ENCODE measurements at regions not wholly inside any gene's neighbourhood (a gene's known extent, or its start where the extent isn't known, plus 50 kb on each side); places are given as distances from the start of the nearest gene placed in this dataset.

DNA sequence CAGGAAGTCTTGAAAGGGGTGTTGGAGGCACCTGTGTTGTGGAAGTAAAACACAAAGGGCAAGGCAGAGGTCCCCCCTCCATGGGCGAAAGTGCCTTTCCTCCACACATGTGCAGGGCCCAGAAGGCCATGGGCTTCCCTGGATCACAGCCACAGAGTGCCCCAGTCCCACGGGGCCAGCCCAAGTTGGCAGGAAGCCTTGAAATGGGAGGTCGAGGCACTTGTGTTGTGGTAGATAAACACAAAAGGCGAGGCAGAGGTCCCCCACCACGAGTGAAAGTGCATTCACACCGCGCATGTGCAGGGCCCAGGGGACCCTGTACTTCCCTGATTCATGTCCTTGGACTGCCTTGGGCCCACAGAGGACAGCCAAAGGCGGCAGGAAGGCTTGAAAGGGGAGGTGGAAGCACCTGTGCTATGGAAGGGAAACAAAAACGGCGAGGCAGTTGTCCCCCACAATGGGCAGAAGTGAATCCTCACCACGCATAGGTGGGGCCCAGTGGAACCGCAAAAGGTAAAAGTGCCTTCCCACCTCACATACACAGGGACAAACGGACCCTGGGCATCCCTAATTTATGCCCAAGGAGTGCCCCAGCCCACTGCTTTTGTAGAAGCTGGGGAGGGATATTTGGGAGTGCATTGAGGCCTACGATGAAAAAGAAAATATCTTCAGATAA, 585.4 kb downstream of the ALG10 start:
- TF ChIP-seq POLR2A (IDR thresholded peaks at IDR 0.05; ENCODE audit: low read length): no peak
- no peak for TF ChIP-seq GATA1 (IDR thresholded peaks at IDR 0.05; ENCODE audit: low read depth, low read length)

Measured in erythroblast (primary cell).